ENCODE measurements at regions not wholly inside any gene's neighbourhood (a gene's known extent, or its start where the extent isn't known, plus 50 kb on each side); places are given as distances from the start of the nearest gene placed in this dataset.

DNA sequence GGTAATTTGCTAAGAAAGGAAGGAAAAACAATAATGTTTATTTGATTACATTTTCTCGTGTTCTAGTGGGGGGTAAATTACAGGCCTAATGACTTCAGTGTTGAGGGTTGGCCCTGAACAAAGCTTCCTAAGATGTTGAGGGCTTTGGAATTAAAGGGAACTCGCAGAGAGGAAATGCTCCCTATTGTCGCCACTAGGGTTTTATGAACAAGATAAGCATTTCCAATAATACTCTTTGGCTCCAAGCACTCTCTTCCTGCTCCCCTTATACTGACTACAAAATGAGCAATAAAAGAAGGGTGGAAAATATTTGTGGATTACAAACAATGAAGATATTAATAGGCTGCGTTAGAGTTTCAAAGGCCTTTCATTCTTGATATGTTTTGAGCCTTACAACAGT is 363.6 kb downstream of the HS3ST3B1 start:
- DNase-seq (ENCODE audit: low read depth) (no peak), FAIRE-seq (no peak)
- TF ChIP-seq, protein P1, sequence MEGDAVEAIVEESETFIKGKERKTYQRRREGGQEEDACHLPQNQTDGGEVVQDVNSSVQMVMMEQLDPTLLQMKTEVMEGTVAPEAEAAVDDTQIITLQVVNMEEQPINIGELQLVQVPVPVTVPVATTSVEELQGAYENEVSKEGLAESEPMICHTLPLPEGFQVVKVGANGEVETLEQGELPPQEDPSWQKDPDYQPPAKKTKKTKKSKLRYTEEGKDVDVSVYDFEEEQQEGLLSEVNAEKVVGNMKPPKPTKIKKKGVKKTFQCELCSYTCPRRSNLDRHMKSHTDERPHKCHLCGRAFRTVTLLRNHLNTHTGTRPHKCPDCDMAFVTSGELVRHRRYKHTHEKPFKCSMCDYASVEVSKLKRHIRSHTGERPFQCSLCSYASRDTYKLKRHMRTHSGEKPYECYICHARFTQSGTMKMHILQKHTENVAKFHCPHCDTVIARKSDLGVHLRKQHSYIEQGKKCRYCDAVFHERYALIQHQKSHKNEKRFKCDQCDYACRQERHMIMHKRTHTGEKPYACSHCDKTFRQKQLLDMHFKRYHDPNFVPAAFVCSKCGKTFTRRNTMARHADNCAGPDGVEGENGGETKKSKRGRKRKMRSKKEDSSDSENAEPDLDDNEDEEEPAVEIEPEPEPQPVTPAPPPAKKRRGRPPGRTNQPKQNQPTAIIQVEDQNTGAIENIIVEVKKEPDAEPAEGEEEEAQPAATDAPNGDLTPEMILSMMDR (IDR thresholded peaks at IDR 0.05; ENCODE audit: insufficient read depth, low read length, severe bottlenecking), result no peak
- Histone ChIP-seq H3K4me3 (ENCODE audit: low read depth, low read length) (no peak overlapping the region), H3K36me3 (ENCODE audit: control insufficient read depth, insufficient read depth, low read length) (no peaks in the 10 kb centered on the region), H3K27me3 (ENCODE audit: control insufficient read depth, insufficient read depth, low read length) (no peaks in the 10 kb centered on the region)

DNA sequence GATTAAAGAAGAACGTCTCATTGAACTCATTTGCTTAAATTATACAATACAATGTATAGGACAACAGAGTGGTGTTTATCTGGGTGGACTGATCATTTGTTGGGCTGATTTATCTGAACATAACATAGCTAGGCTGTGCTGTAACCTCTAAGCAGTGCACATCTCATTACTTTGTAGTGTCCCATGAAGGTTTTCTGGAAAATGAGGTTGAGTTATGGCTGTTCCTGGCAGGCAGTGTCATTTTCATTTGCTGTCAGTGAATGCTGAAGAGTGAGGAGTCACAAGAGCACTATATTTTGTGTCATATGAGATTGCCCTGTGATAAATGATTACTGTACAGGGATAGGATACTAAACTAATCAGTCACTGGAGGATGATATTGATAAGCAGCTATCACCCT is 340.2 kb downstream of the HS3ST3B1 start:
- Histone ChIP-seq H3K36me3 (ENCODE audit: control insufficient read depth, insufficient read depth, low read length) (no peaks in the 10 kb centered on the region), H3K27me3 (ENCODE audit: control insufficient read depth, insufficient read depth, low read length) (no peaks in the 10 kb centered on the region), H3K4me3 (ENCODE audit: low read depth, low read length) (no peak overlapping the region)
- DNase-seq (ENCODE audit: low read depth), result no peak
- no peak for FAIRE-seq
- TF ChIP-seq, protein P1 (IDR thresholded peaks at IDR 0.05; ENCODE audit: insufficient read depth, low read length, severe bottlenecking), result no peak

DNA sequence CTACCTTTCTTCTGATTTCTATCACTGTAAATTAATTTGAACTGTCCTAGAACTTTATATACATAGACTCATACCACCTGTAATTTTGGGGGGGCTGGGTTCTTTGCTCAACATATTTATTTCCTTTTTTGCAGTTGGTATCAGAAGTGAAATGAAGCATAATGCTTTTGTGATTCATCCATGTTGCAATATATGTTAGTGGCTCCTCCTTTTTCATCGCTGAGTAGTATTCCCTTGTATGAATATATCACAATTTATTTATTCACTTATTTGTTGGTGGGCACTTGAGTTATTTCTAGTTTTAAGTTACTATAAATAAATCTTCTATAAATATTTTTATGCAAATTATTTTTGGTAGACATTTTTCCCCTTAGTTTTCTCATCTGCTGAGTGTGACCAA is 336.4 kb downstream of the HS3ST3B1 start:
- H3K4me3 ChIP-seq (ENCODE audit: low read depth, low read length), result no peak overlapping the region
- H3K27me3 ChIP-seq (ENCODE audit: control insufficient read depth, insufficient read depth, low read length), result no peaks in the 10 kb centered on the region
- DNase-seq (ENCODE audit: low read depth) (no peak), FAIRE-seq (no peak)
- no peaks in the 10 kb centered on the region for H3K36me3 ChIP-seq (ENCODE audit: control insufficient read depth, insufficient read depth, low read length)
- TF ChIP-seq, protein P1 (IDR thresholded peaks at IDR 0.05; ENCODE audit: insufficient read depth, low read length, severe bottlenecking), result no peak

GRCh38 chr17:14630621-14631020 is 329.7 kb downstream of the HS3ST3B1 start:
- no peak for FAIRE-seq
- H3K4me3 ChIP-seq (ENCODE audit: low read depth, low read length), result no peak overlapping the region
- no peaks in the 10 kb centered on the region for H3K27me3 ChIP-seq (ENCODE audit: control insufficient read depth, insufficient read depth, low read length)
- no peaks in the 10 kb centered on the region for H3K36me3 ChIP-seq (ENCODE audit: control insufficient read depth, insufficient read depth, low read length)
- no peak for DNase-seq (ENCODE audit: low read depth)
- TF ChIP-seq, protein P1 (IDR thresholded peaks at IDR 0.05; ENCODE audit: insufficient read depth, low read length, severe bottlenecking), result no peak

DNA sequence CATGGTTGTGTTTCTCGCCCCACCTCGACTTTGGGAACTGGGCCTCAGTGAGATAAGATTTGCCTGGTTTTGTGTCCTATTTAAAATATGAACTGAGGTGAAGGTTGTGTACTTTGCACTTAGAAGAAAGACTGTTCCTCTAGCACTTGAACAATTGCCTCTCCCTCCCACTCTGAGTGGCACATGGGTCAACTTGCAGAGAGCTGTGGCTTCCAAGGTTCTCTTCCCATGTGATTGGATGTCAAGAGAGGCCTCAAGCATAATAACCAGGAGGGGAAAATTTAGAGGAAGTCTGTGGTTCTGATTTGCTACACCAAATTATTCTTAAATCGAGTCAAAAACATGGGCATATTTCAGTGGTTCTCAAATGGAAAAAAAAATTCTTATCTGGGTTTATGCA is 329.2 kb downstream of the HS3ST3B1 start:
- H3K36me3 ChIP-seq (ENCODE audit: control insufficient read depth, insufficient read depth, low read length), result no peaks in the 10 kb centered on the region
- FAIRE-seq (no peak), DNase-seq (ENCODE audit: low read depth) (no peak)
- H3K4me3 ChIP-seq (ENCODE audit: low read depth, low read length), result no peak overlapping the region
- no peaks in the 10 kb centered on the region for H3K27me3 ChIP-seq (ENCODE audit: control insufficient read depth, insufficient read depth, low read length)
- TF ChIP-seq, protein P1 (IDR thresholded peaks at IDR 0.05; ENCODE audit: insufficient read depth, low read length, severe bottlenecking), result no peak

DNA sequence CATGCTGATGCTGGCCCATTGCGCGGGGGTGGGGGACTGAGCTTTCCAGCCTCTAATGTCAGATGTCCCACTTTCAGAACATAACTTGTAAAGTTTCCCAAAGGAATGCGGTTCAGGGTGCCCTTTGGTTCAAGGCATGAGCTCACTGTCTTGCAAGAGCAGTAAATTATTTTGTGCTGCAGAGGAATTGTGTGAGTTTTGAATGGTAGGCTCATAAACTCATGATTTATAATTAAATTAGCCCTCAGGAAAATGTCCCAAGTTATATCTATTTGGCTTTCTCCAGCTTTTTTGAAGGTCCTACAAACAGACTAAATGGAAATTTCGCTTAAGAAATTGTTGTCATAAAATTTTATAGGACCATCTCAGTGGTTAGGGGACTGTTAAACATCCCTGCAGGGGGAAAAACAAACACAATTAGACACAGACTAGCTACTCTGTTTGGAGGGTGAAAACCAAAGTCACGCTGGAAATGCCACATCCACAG is 321.8 kb downstream of the HS3ST3B1 start:
- no peak for FAIRE-seq
- H3K36me3 ChIP-seq (ENCODE audit: control insufficient read depth, insufficient read depth, low read length), result no peaks in the 10 kb centered on the region
- TF ChIP-seq, protein P1 (IDR thresholded peaks at IDR 0.05; ENCODE audit: insufficient read depth, low read length, severe bottlenecking), result no peak
- H3K27me3 ChIP-seq (ENCODE audit: control insufficient read depth, insufficient read depth, low read length), result no peaks in the 10 kb centered on the region
- H3K4me3 ChIP-seq (ENCODE audit: low read depth, low read length), result no peak overlapping the region
- peak; percentile 1 for DNase-seq (ENCODE audit: low read depth)

All from bronchial epithelial cell (primary cell).